H1 (cell line): ENCODE measurements at regions not wholly inside any gene's neighbourhood (a gene's known extent, or its start where the extent isn't known, plus 50 kb on each side); places are given as distances from the start of the nearest gene placed in this dataset.

Experiments used
- CTCF ChIA-PET: fragments of 300-600 bp; sonication (Branson Sonifier 250); formaldehyde crosslinking; loops from one replicate; lab custom pipeline; 2021; ENCODE audit not compliant: partially characterized antibody; lab: Charles Lee
- POLR2A ChIA-PET: fragments of 300-600 bp; sonication (Branson Sonifier 250); formaldehyde crosslinking; loops from one replicate; lab custom pipeline; 2021; ENCODE audit warnings: inconsistent platforms; ENCODE audit not compliant: partially characterized antibody; lab: Charles Lee
- DNase-seq, 2 experiments: peaks; one replicate each; pipeline versions ENCODE4 v3.0.0 to v3.0.0-alpha.2; 2010 to 2022; ENCODE audit warnings: low spot score in 2 of 2, low read depth in 1 of 2, mixed read lengths in 1 of 2
- FAIRE-seq: peaks from 2 replicates; lab custom pipeline; 2011; peaks lifted over from hg19 to GRCh38; lab: Jason Lieb, UNC
- H2AFZ ChIP-seq: 2 replicates; pipeline ENCODE4 v1.8.1; 2012; ENCODE audit warnings: low read length, inconsistent platforms
- H2AK5ac ChIP-seq: 2 replicates; pipeline ENCODE4 v1.6.1; 2013; ENCODE audit warnings: low read depth, low read length
- H2BK120ac ChIP-seq: replicated peaks from 2 replicates; pipeline ENCODE3; 2013; ENCODE audit warnings: low read depth, low read length, inconsistent platforms
- H2BK12ac ChIP-seq: 2 replicates; pipeline ENCODE4 v1.6.1; 2013; ENCODE audit warnings: low read depth, low read length
- H2BK15ac ChIP-seq: 2 replicates; pipeline ENCODE4 v1.6.1; 2013; ENCODE audit warnings: low read length
- H2BK20ac ChIP-seq: 2 replicates; pipeline ENCODE4 v1.6.1; 2013; ENCODE audit warnings: low read length
- H2BK5ac ChIP-seq: 2 replicates; pipeline ENCODE4 v1.6.1; 2013; ENCODE audit warnings: low read depth, low read length
- H3K14ac ChIP-seq: 2 replicates; pipeline ENCODE4 v1.6.1; 2013; ENCODE audit warnings: inconsistent platforms; ENCODE audit not compliant: insufficient read length
- H3K18ac ChIP-seq: 2 replicates; pipeline ENCODE4 v1.6.1; 2013; ENCODE audit warnings: low read length; ENCODE audit errors: extremely low read depth
- H3K23ac ChIP-seq: 2 replicates; pipeline ENCODE4 v1.6.1; 2013; ENCODE audit warnings: inconsistent platforms; ENCODE audit not compliant: insufficient read length
- H3K23me2 ChIP-seq: 2 replicates; pipeline ENCODE4 v1.6.1; 2013; ENCODE audit warnings: low read depth, low read length
- H3K27ac ChIP-seq: 2 replicates; pipeline ENCODE4 v1.6.1; 2011; ENCODE audit warnings: low read depth, low read length, inconsistent platforms
- H3K27me3 ChIP-seq, 4 experiments: replicated peaks in 1 of 4; 1 replicate in 1 of 4; 2 replicates in 3 of 4; pipeline versions ENCODE4 v1.6.1 to v1.8.1; 2011 to 2013; ENCODE audit warnings: low read length in 3 of 4, mild to moderate bottlenecking in 3 of 4, inconsistent platforms in 2 of 4, mixed read lengths in 2 of 4, moderate library complexity in 1 of 4; ENCODE audit not compliant: control insufficient read depth in 3 of 4, insufficient read depth in 3 of 4; ENCODE audit errors: extremely low read depth in 1 of 4
- H3K36me3 ChIP-seq, 4 experiments: 2 replicates each; pipeline versions ENCODE4 v1.6.1 to v1.8.1; 2011 to 2013; ENCODE audit warnings: mild to moderate bottlenecking in 4 of 4, low read length in 3 of 4, moderate library complexity in 2 of 4, control low read depth in 1 of 4, inconsistent platforms in 1 of 4; ENCODE audit not compliant: insufficient read depth in 4 of 4, control insufficient read depth in 2 of 4
- H3K4ac ChIP-seq: replicated peaks from 2 replicates; pipeline ENCODE3; 2013; ENCODE audit warnings: low read length, low read depth, mixed read lengths, inconsistent platforms; ENCODE audit not compliant: insufficient read length
- H3K4me1 ChIP-seq, 4 experiments: replicated peaks in 1 of 4; 1 replicate in 1 of 4; 2 replicates in 3 of 4; pipeline versions ENCODE4 v1.6.1 to v1.8.1; 2011 to 2013; ENCODE audit warnings: low read length in 3 of 4, inconsistent platforms in 2 of 4, mixed read lengths in 1 of 4; ENCODE audit not compliant: insufficient read depth in 4 of 4, control insufficient read depth in 3 of 4
- H3K4me2 ChIP-seq, 2 experiments: 2 replicates each; pipeline versions ENCODE4 v1.6.1 to v1.8.1; 2011 to 2013; ENCODE audit warnings: low read depth in 2 of 2, low read length in 2 of 2, control low read depth in 1 of 2, inconsistent platforms in 1 of 2, mild to moderate bottlenecking in 1 of 2; ENCODE audit not compliant: insufficient read depth in 1 of 2
- H3K4me3 ChIP-seq, 4 experiments: fragments of 200-600, 300-600 bp in 1 of 4; sonication (generic), shearing (Covaris generic), sonication (Bioruptor Twin) in 1 of 4; 2 replicates each; pipeline versions ENCODE4 v1.5.1 to v1.8.1; 2011 to 2016; ENCODE audit warnings: low read length in 4 of 4, low read depth in 3 of 4, control low read depth in 2 of 4, inconsistent platforms in 2 of 4, mild to moderate bottlenecking in 2 of 4, mixed read lengths in 1 of 4, moderate library complexity in 1 of 4; ENCODE audit not compliant: insufficient read depth in 2 of 4; ENCODE audit errors: extremely low read depth in 1 of 4
- H3K56ac ChIP-seq: replicated peaks from 2 replicates; pipeline ENCODE3; 2013; ENCODE audit warnings: low read depth, mild to moderate bottlenecking, mixed read lengths, low read length, inconsistent platforms; ENCODE audit not compliant: insufficient read length
- H3K79me1 ChIP-seq: 2 replicates; pipeline ENCODE4 v1.6.1; 2013; ENCODE audit warnings: low read depth, low read length, control low read depth
- H3K79me2 ChIP-seq, 2 experiments: 2 replicates each; pipeline versions ENCODE4 v1.6.1 to v1.8.1; 2012 to 2013; ENCODE audit warnings: low read length in 2 of 2, mild to moderate bottlenecking in 2 of 2, inconsistent platforms in 1 of 2; ENCODE audit not compliant: insufficient read depth in 2 of 2, control insufficient read depth in 1 of 2
- H3K9ac ChIP-seq, 4 experiments: replicated peaks in 1 of 4; 1 replicate in 1 of 4; 2 replicates in 3 of 4; pipeline versions ENCODE4 v1.6.1 to v1.8.1; 2011 to 2013; ENCODE audit warnings: low read depth in 3 of 4, low read length in 3 of 4, control low read depth in 2 of 4, mild to moderate bottlenecking in 2 of 4, moderate library complexity in 2 of 4, inconsistent platforms in 1 of 4; ENCODE audit errors: extremely low read depth in 1 of 4
- H3K9me3 ChIP-seq, 2 experiments: 2 replicates each; pipeline versions ENCODE4 v1.6.1 to v1.8.1; 2012 to 2013; ENCODE audit warnings: mild to moderate bottlenecking in 2 of 2, moderate library complexity in 2 of 2, control low read depth in 1 of 2, inconsistent platforms in 1 of 2, low read depth in 1 of 2, low read length in 1 of 2, mixed read lengths in 1 of 2; ENCODE audit not compliant: insufficient read depth in 2 of 2
- H4K20me1 ChIP-seq, 2 experiments: replicated peaks in 1 of 2; 2 replicates each; pipeline versions ENCODE3 to v1.8.1; 2011 to 2013; ENCODE audit warnings: inconsistent platforms in 2 of 2, low read length in 2 of 2, mild to moderate bottlenecking in 1 of 2; ENCODE audit not compliant: insufficient read depth in 2 of 2, control insufficient read depth in 1 of 2
- H4K5ac ChIP-seq: 2 replicates; pipeline ENCODE4 v1.6.1; 2013; ENCODE audit warnings: low read length, low read depth, mixed read lengths, inconsistent platforms; ENCODE audit not compliant: insufficient read length
- H4K8ac ChIP-seq: 2 replicates; pipeline ENCODE4 v1.8.0; 2013; ENCODE audit warnings: mild to moderate bottlenecking, moderate library complexity, low read length, inconsistent platforms; ENCODE audit not compliant: insufficient read depth; ENCODE audit errors: extremely low read depth
- H4K91ac ChIP-seq: replicated peaks from 2 replicates; pipeline ENCODE3; 2013; ENCODE audit warnings: low read length, mixed read lengths, inconsistent platforms; ENCODE audit not compliant: insufficient read length
- BACH1 ChIP-seq: IDR thresholded peaks from 2 replicates; pipeline ENCODE4 v1.6.1; 2012; ENCODE audit warnings: low read length, improper control_type of control experiment
- CBX8 ChIP-seq: fragments of 300-800, 300-1000 bp; sonication (generic); IDR thresholded peaks from 2 replicates; pipeline ENCODE4 v1.7.1; 2016; ENCODE audit warnings: low read depth, low read length, borderline replicate concordance
- EZH2 ChIP-seq: fragments of 200-600 bp; sonication (generic); IDR thresholded peaks from 2 replicates; pipeline ENCODE4 v1.7.1; 2012; ENCODE audit warnings: low read depth, mild to moderate bottlenecking, moderate library complexity, low read length, inconsistent platforms; ENCODE audit not compliant: severe bottlenecking
- KDM4A ChIP-seq: IDR thresholded peaks from one replicate; pipeline ENCODE4 v1.7.1; 2012; ENCODE audit warnings: low read depth, mild to moderate bottlenecking, moderate library complexity, low read length, inconsistent platforms; ENCODE audit not compliant: severe bottlenecking
- POLR2A ChIP-seq, 2 experiments: IDR thresholded peaks; 1 replicate in 1 of 2; 2 replicates in 1 of 2; pipeline ENCODE4 v1.6.1; 2011; ENCODE audit warnings: low read depth in 2 of 2, low read length in 2 of 2, mild to moderate bottlenecking in 2 of 2; ENCODE audit errors: control extremely low read depth in 1 of 2
- POU5F1 ChIP-seq: IDR thresholded peaks from 2 replicates; pipeline ENCODE4 v1.6.1; 2011; ENCODE audit warnings: low read depth, mild to moderate bottlenecking, low read length, moderate library complexity
- RXRA ChIP-seq: IDR thresholded peaks from 2 replicates; pipeline ENCODE4 v1.6.1; 2011; ENCODE audit warnings: low read depth, mild to moderate bottlenecking, low read length, moderate library complexity; ENCODE audit not compliant: insufficient read depth
- SIN3A ChIP-seq, 2 experiments: IDR thresholded peaks in 1 of 2; conservative IDR thresholded peaks in 1 of 2; 2 replicates each; pipeline ENCODE4 v1.6.1; 2011 to 2012; ENCODE audit warnings: low read length in 2 of 2, improper control_type of control experiment in 1 of 2, low read depth in 1 of 2, mild to moderate bottlenecking in 1 of 2
- TEAD4 ChIP-seq: IDR thresholded peaks from 2 replicates; pipeline ENCODE4 v1.6.1; 2012; ENCODE audit warnings: low read depth, low read length, inconsistent platforms, mixed read lengths
- YY1 ChIP-seq: IDR thresholded peaks from 2 replicates; pipeline ENCODE4 v1.6.1; 2011; ENCODE audit warnings: low read depth, mild to moderate bottlenecking, low read length
- WGBS, 2 experiments: shearing (Covaris generic) in 1 of 2; methylation state at CpG; one replicate each; pipeline versions ENCODE4 v1.1.6 to v1.1.7; 2013 to 2015; ENCODE audit warnings: low lambda C conversion rate in 2 of 2, mixed read lengths in 2 of 2, inconsistent platforms in 1 of 2, low coverage in 1 of 2, missing lambda C conversion rate in 1 of 2; ENCODE audit not compliant: insufficient replicate concordance in 2 of 2, insufficient coverage in 1 of 2, insufficient read length in 1 of 2; ENCODE audit errors: extremely low coverage in 1 of 2, missing lambda C conversion rate in 1 of 2; 5-methylcytosine and 5-hydroxymethylcytosine counted together

- Histone ChIP-seq H2BK12ac (no peak overlapping the region), H3K56ac (no peak overlapping the region), H3K79me2 (no peaks in the 10 kb centered on the region)
- TF ChIP-seq CBX8 (no peak), SIN3A (conservative IDR thresholded peaks at IDR 0.05 in 1 of 2, IDR thresholded peaks at IDR 0.05 in 1 of 2; ENCODE audit: low read depth in 1 of 2, low read length in 2 of 2) (no peak), POLR2A (IDR thresholded peaks at IDR 0.05; ENCODE audit: control extremely low read depth in 1 of 2, low read depth in 2 of 2, low read length in 2 of 2) (no peak), EZH2 (no peak), KDM4A (no peak), POU5F1 (no peak), YY1 (no peak), TEAD4 (no peak), BACH1 (no peak), RXRA (no peak)
- TF ChIP-seq, all 59 proteins: peak for 0
- Histone ChIP-seq H4K8ac (no peak overlapping the region), H3K4me3 (no peak overlapping the region), H2BK5ac (no peak overlapping the region), H4K5ac (no peak overlapping the region), H3K36me3 (no peaks in the 10 kb centered on the region), H3K27me3 (no peaks in the 10 kb centered on the region), H3K79me1 (no peaks in the 10 kb centered on the region), H4K20me1 (no peaks in the 10 kb centered on the region), H3K27ac (no peak overlapping the region), H2BK120ac (no peak overlapping the region), H4K91ac (no peak overlapping the region), H3K18ac (no peak overlapping the region), H2BK20ac (no peak overlapping the region), H2AFZ (no peak overlapping the region), H3K4me2 (no peak overlapping the region), H3K14ac (no peak overlapping the region), H2AK5ac (no peak overlapping the region), H3K4me1 (no peaks in the 10 kb centered on the region), H3K4ac (no peak overlapping the region), H2BK15ac (no peak overlapping the region), H3K23ac (no peak overlapping the region), H3K9ac (no peak overlapping the region), H3K23me2 (no peaks in the 10 kb centered on the region; the same call in none of the 2 replicates), H3K9me3 (no peaks in the 10 kb centered on the region)
- ChIA-PET CTCF (interaction anchor here (0.6 to 0.7 kb wide), 2 partner anchors 19 to 564 kb away, joined by 3 read pairs; no protein-coding TSS in a partner anchor), POLR2A (no interaction called here)
- FAIRE-seq (no peak), DNase-seq (no peak)
- WGBS, 2 experiments = 82% methylated on average over 6 of the region's 6 CpGs; no CpG with 5 or more reads in 1 of the 2 experiments
These were observed 164.1 kb upstream of the SYNDIG1 start for GRCh38 chr20:24305371-24305770.
